ENCODE measurements at regions not wholly inside any gene's neighbourhood (a gene's known extent, or its start where the extent isn't known, plus 50 kb on each side); places are given as distances from the start of the nearest gene placed in this dataset.

DNA sequence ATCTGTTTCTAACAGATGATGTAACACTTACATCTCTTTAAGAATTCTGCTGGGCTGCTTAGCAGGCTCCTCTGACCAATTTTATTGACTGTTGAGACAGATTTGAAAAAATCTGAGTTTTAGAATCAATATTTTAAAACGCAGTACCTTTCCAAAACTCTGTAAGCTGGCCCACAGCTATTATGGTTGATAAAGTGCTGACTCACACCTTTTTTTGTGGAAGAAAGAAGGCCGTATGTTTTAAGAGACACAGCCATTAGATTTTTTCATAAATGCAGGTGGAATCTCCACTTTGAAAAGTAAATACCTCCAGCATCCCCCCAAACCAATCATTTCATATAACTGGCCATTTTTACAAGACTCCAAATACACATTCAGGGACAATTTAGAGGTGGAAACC lies 82.2 kb downstream of the TBXT start:
- Histone ChIP-seq H3F3A (ENCODE audit: insufficient read depth) (no peaks in the 10 kb centered on the region), H3K27ac (no peak overlapping the region), H3K79me2 (ENCODE audit: insufficient read depth) (no peaks in the 10 kb centered on the region), H2AFZ (no peak overlapping the region), H3K9me3 (ENCODE audit: low read depth) (no peaks in the 10 kb centered on the region), H4K20me1 (ENCODE audit: insufficient read depth) (no peaks in the 10 kb centered on the region), H3K9ac (no peak overlapping the region), H3K4me2 (ENCODE audit: unreplicated experiment) (no peak overlapping the region), H3K4me1 (ENCODE audit: insufficient read depth) (no peaks in the 10 kb centered on the region), H3K27me3 (replicated peaks; ENCODE audit: insufficient read depth) (peaks cover 5% of the 10 kb centered on the region; the same call in 1 of the 2 replicates), H3K4me3 (no peak overlapping the region), H3K9me2 (ENCODE audit: insufficient read depth) (no peaks in the 10 kb centered on the region), H3K36me3 (ENCODE audit: low read depth) (no peaks in the 10 kb centered on the region)
- TF ChIP-seq EZH2 (IDR thresholded peaks at IDR 0.05; ENCODE audit: insufficient read depth, poor library complexity, severe bottlenecking) (no peak), EZH2phosphoT487 (IDR thresholded peaks at IDR 0.05; ENCODE audit: insufficient read depth, low read depth) (no peak)
- no peak for DNase-seq
- WGBS, 2 experiments (ENCODE audit: low coverage in 1 of 2, low lambda C conversion rate in 2 of 2, missing lambda C conversion rate in 2 of 2) = 34 to 36% methylated on average over 2 of the region's 2 CpGs
- in situ Hi-C loops (cut with MboI) = no loop called here

DNA sequence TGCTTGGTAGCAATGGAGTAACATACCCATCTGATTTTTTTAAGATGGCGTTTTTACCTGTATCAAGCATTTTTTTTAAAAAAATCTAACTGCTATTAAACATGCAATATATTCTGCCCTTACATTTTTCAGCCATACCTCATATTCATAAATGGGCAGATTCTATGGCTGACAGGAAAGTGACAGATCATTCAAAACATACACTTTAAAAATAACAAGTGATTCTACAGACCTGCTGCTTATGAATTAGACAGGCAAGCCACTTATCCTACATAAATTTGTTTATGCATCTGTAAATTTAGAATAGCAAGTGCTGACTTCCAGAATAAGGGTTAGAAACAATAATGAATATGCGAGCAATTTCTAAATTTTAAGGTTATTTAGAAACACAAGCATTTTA lies 82.7 kb downstream of the TBXT start:
- in situ Hi-C loops (cut with MboI) = no loop called here
- H3K79me2 ChIP-seq (ENCODE audit: insufficient read depth) = no peaks in the 10 kb centered on the region
- peaks cover 9% of the 10 kb centered on the region; the same call in 1 of the 2 replicates for H3K27me3 ChIP-seq (replicated peaks; ENCODE audit: insufficient read depth)
- H3K4me3 ChIP-seq = no peak overlapping the region
- TF ChIP-seq EZH2 (IDR thresholded peaks at IDR 0.05; ENCODE audit: insufficient read depth, poor library complexity, severe bottlenecking) (no peak), EZH2phosphoT487 (IDR thresholded peaks at IDR 0.05; ENCODE audit: insufficient read depth, low read depth) (no peak)
- no peaks in the 10 kb centered on the region for H4K20me1 ChIP-seq (ENCODE audit: insufficient read depth)
- 42 to 44% methylated on average over 2 of the region's 2 CpGs for WGBS, 2 experiments (ENCODE audit: low coverage in 1 of 2, low lambda C conversion rate in 2 of 2, missing lambda C conversion rate in 2 of 2)
- H3K27ac ChIP-seq = no peak overlapping the region
- no peak for DNase-seq
- H3K9ac ChIP-seq = no peak overlapping the region
- H3K36me3 ChIP-seq (ENCODE audit: low read depth) = no peaks in the 10 kb centered on the region
- H3K4me1 ChIP-seq (ENCODE audit: insufficient read depth) = no peaks in the 10 kb centered on the region
- no peaks in the 10 kb centered on the region for H3K9me3 ChIP-seq (ENCODE audit: low read depth)
- H3K4me2 ChIP-seq (ENCODE audit: unreplicated experiment) = no peak overlapping the region
- H3K9me2 ChIP-seq (ENCODE audit: insufficient read depth) = no peaks in the 10 kb centered on the region
- no peaks in the 10 kb centered on the region for H3F3A ChIP-seq (ENCODE audit: insufficient read depth)
- H2AFZ ChIP-seq = no peak overlapping the region

DNA sequence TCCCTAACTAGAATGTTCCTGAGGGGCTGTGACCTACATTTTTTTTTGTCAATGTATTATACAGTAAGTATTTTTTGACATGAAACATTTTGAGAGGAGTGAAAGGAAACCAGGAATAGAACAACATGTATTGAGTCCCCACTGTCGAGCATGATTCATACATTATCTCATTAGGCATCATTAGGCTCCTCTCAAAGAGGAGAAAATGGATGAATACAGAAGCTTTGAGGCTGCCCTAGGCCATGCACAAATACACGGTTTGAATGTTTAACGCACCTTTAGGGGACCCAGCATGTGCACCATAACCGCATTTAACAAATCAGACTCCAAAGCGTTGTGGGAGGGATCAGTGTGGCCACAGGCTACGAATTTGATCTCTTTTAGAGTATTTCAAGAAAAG lies 87.8 kb downstream of the TBXT start:
- DNase-seq = no peak
- Histone ChIP-seq H3K9ac (no peak overlapping the region), H3F3A (ENCODE audit: insufficient read depth) (peaks cover 15% of the 10 kb centered on the region), H3K4me1 (ENCODE audit: insufficient read depth) (peaks cover 9% of the 10 kb centered on the region), H3K27ac (no peak overlapping the region), H2AFZ (no peak overlapping the region), H3K9me2 (ENCODE audit: insufficient read depth) (no peaks in the 10 kb centered on the region), H3K27me3 (replicated peaks; ENCODE audit: insufficient read depth) (peaks cover 20% of the 10 kb centered on the region), H3K4me3 (no peak overlapping the region), H3K79me2 (ENCODE audit: insufficient read depth) (no peaks in the 10 kb centered on the region), H3K9me3 (ENCODE audit: low read depth) (no peaks in the 10 kb centered on the region), H4K20me1 (ENCODE audit: insufficient read depth) (no peaks in the 10 kb centered on the region), H3K4me2 (ENCODE audit: unreplicated experiment) (no peak overlapping the region), H3K36me3 (ENCODE audit: low read depth) (no peaks in the 10 kb centered on the region)
- WGBS, 2 experiments (ENCODE audit: low coverage in 1 of 2, low lambda C conversion rate in 2 of 2, missing lambda C conversion rate in 2 of 2) = 72 to 73% methylated on average over 6 of the region's 6 CpGs
- in situ Hi-C loops (cut with MboI) = no loop called here
- TF ChIP-seq EZH2phosphoT487 (IDR thresholded peaks at IDR 0.05; ENCODE audit: insufficient read depth, low read depth) (no peak), EZH2 (IDR thresholded peaks at IDR 0.05; ENCODE audit: insufficient read depth, poor library complexity, severe bottlenecking) (no peak)

DNA sequence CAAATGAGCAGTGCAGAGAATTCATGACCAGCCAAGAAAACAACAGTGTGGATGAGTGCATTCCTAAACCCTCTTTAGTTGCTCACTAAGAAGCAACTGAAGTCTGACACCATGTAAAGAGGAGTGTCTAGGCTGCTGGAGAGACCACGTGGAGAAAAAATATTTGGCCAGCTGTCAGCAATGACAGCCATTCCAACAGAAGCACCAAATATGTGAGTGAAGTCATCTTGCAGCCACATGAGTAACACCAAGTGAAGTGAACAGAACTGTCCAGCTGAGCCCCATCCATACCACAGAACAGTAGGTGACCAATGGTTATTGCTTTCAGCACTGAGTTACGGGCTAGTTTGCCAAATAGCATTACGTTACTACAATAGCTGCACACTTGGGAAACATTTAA lies 89.4 kb downstream of the TBXT start:
- WGBS, 2 experiments (ENCODE audit: low coverage in 1 of 2, low lambda C conversion rate in 2 of 2, missing lambda C conversion rate in 2 of 2) = 5 to 9% methylated on average over 3 of the region's 3 CpGs
- no peaks in the 10 kb centered on the region for H3K9me2 ChIP-seq (ENCODE audit: insufficient read depth)
- H4K20me1 ChIP-seq (ENCODE audit: insufficient read depth) = no peaks in the 10 kb centered on the region
- H2AFZ ChIP-seq = no peak overlapping the region
- no peak overlapping the region for H3K27ac ChIP-seq
- no peaks in the 10 kb centered on the region for H3K36me3 ChIP-seq (ENCODE audit: low read depth)
- no peaks in the 10 kb centered on the region for H3K79me2 ChIP-seq (ENCODE audit: insufficient read depth)
- no peak overlapping the region for H3K4me3 ChIP-seq
- in situ Hi-C loops (cut with MboI) = no loop called here
- peak; percentile 92 for DNase-seq
- peaks cover 9% of the 10 kb centered on the region for H3K4me1 ChIP-seq (ENCODE audit: insufficient read depth)
- H3K4me2 ChIP-seq (ENCODE audit: unreplicated experiment) = no peak overlapping the region
- H3K9me3 ChIP-seq (ENCODE audit: low read depth) = no peaks in the 10 kb centered on the region
- H3K9ac ChIP-seq = no peak overlapping the region
- peaks cover 15% of the 10 kb centered on the region for H3F3A ChIP-seq (ENCODE audit: insufficient read depth)
- TF ChIP-seq EZH2 (IDR thresholded peaks at IDR 0.05; ENCODE audit: insufficient read depth, poor library complexity, severe bottlenecking) (no peak), EZH2phosphoT487 (IDR thresholded peaks at IDR 0.05; ENCODE audit: insufficient read depth, low read depth) (no peak)
- peaks cover 29% of the 10 kb centered on the region for H3K27me3 ChIP-seq (replicated peaks; ENCODE audit: insufficient read depth)

DNA sequence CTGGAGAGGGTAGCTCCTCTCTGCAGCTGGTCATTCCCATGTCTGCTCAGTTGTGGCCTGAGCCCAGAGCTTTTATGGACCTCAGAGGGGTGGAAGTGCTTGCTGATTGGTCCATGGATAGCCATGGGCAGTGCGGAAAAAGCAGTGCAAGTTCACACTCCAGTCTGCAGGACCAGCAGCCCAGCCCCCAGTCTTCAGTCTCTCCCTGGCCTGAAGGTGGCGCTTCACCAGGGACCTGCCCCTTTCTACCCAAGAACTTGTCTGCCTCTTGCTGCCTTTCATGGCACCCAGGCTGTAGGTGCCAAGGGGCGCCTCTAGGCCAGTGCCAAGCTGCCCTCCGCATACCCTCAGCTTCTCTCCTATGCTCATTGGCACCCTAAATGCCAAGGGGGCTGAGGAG lies 91.0 kb downstream of the TBXT start:
- no peak overlapping the region for H3K9ac ChIP-seq
- TF ChIP-seq EZH2phosphoT487 (IDR thresholded peaks at IDR 0.05; ENCODE audit: insufficient read depth, low read depth) (no peak), EZH2 (IDR thresholded peaks at IDR 0.05; ENCODE audit: insufficient read depth, poor library complexity, severe bottlenecking) (no peak)
- peaks cover 15% of the 10 kb centered on the region for H3F3A ChIP-seq (ENCODE audit: insufficient read depth)
- no peaks in the 10 kb centered on the region for H3K79me2 ChIP-seq (ENCODE audit: insufficient read depth)
- no peak for DNase-seq
- peaks cover 9% of the 10 kb centered on the region for H3K4me1 ChIP-seq (ENCODE audit: insufficient read depth)
- H3K27ac ChIP-seq = no peak overlapping the region
- no peak overlapping the region for H3K4me2 ChIP-seq (ENCODE audit: unreplicated experiment)
- no peaks in the 10 kb centered on the region for H4K20me1 ChIP-seq (ENCODE audit: insufficient read depth)
- no peak overlapping the region for H3K4me3 ChIP-seq
- in situ Hi-C loops (cut with MboI) = no loop called here
- 73 to 76% methylated on average over 3 to 4 of the region's 4 CpGs for WGBS, 2 experiments (ENCODE audit: low coverage in 1 of 2, low lambda C conversion rate in 2 of 2, missing lambda C conversion rate in 2 of 2)
- no peak overlapping the region for H2AFZ ChIP-seq
- no peaks in the 10 kb centered on the region for H3K9me3 ChIP-seq (ENCODE audit: low read depth)
- peaks cover 41% of the 10 kb centered on the region for H3K27me3 ChIP-seq (replicated peaks; ENCODE audit: insufficient read depth)
- no peaks in the 10 kb centered on the region for H3K9me2 ChIP-seq (ENCODE audit: insufficient read depth)
- H3K36me3 ChIP-seq (ENCODE audit: low read depth) = no peaks in the 10 kb centered on the region
